Activated T-helper 1 cell treated with anti-CD3 and anti-CD28 coated beads, Interleukin-2, amount 50 U/mL, for 16 hours (primary cell): ENCODE measurements at regions not wholly inside any gene's neighbourhood (a gene's known extent, or its start where the extent isn't known, plus 50 kb on each side); places are given as distances from the start of the nearest gene placed in this dataset.
"Not testable (repeated sequence)": the region's sequence is repeated elsewhere in the genome, so short reads cannot be mapped to it uniquely, and the experiment has no call there.

Source experiments
- DNase-seq, 2 donors: peaks; one replicate each; pipeline ENCODE4 v3.0.0-alpha.2; 2020; ENCODE audit warnings: low read depth in 1 of 2, low spot score in 1 of 2

- no peak for DNase-seq
Measured at GRCh38 chr7:106452031-106452851, 167.5 kb upstream of the NAMPT start.

GRCh38 chr7:106451171-106451570, 166.4 kb upstream of the NAMPT start:
- no peak for DNase-seq

- DNase-seq = no peak
Measured at GRCh38 chr7:106450716-106451115, 165.9 kb upstream of the NAMPT start.

DNA sequence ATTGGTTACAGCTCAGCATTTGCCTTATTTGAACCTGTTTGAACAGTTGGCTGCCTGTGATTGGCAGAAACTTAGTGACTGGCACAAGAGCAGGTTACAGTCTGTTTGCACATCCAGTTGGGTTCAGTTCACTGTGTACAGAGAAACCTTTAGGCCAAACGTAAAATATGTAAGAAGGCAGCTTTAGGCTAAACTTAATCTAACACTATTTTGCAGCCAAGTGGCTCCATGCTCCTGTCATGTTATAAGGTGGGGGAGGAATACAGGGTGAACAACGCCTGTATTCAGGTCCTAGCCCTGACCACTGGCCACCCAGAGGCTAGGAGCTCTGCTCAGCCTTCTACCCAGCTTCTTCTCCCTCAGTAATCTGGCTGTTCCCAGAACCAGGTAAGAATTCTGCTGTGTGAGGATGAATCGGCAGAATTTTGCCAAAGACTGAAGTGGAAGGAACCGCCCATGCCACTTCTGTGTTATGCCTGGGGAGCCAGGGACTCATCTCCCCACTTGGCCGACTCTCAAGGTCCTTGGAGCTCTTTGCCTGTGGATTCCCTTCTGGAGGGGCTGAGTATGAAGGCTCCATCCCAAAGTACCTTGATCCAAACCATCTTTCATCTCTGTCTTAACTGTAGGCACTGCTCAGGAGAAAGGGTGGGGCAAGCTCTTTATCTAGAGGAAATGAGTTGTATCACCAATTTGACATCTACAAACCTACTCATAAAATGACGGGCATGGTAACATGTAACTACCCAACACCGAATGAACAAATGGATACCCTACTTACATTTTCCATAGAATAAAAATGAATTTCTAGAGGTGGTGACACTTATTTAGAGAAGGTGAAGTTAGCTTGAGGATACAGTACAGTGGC, 164.4 kb upstream of the NAMPT start:
- DNase-seq = no peak

DNA sequence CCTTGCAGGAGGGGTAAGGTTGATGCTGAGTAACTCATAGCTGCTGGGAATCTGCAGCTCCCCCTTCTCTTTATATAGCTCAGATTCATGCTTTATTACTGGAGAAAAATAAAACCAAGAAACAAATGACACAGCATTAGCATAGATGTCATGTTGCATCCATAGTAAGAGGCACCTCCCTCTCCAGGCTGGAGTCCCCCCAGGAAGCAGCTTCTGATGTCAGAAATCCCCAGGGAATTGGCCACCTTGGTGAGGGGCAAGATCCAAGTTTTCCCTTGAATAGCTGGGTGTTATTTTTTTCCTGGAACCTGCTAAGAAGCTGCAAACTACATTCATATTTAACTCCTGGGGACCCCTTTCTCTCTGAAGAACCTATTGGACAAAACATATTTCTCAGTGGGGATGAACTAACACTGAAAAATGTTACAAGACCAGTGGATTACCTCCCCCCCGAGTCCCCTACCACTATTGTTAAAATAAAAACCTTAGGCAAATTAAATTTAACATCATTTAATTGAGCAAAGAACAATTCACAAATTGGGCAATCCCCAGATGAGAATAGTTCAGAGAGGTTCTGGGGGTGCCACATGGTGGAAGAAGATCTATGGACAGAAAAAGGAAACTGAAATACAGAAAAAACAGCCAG, 163.7 kb upstream of the NAMPT start:
- no peak for DNase-seq

GRCh38 chr7:106447318-106447847, 162.6 kb upstream of the NAMPT start:
- DNase-seq = no peak

- DNase-seq = not testable (repeated sequence)
Measured at GRCh38 chr7:106445366-106445765, 160.6 kb upstream of the NAMPT start.

DNA sequence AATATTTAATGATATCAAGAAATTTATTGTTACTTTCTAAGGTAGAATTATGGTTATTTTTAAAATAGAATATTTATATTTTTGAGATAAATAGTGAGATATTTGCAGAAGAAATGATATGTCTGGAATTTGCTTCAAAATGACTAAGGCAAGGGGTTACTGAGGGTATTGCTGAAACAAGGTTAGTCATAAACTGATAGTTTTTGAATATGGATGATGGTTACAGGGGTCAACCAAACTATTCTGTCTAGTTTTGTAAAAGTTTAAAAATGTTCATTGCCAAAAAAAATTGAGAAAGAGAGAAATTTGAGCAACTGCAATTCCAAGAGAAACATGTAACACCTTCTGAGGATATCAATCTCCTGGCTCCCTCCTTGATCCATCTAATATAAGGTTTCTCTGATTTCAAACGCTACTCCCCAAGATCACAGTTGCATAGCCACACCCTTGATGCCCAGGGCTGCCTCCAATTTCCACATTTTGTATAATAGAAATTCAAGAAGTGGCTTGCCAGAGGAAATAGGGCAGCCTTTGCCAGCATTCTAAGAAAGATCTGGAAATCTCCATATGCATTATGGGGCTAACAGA, 159.4 kb upstream of the NAMPT start:
- no peak for DNase-seq

DNA sequence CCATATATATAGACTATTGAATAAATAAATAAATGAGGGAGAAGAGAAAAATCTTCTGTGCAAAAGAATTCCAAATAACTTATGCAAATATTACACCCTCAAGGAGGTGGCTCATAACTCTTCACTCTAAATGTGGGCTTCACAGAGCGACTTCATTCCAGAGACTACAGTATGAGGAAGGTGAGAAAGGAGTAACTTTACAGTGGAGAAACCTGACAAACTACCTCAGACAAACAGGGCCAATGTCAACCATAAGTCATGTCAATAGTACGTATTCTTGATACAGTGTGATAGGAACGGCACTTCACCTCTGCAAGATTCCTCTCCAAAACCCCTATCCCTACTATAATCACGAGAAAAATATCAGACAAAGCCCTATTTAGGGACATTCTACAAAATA, 158.4 kb upstream of the NAMPT start:
- DNase-seq = no peak

DNA sequence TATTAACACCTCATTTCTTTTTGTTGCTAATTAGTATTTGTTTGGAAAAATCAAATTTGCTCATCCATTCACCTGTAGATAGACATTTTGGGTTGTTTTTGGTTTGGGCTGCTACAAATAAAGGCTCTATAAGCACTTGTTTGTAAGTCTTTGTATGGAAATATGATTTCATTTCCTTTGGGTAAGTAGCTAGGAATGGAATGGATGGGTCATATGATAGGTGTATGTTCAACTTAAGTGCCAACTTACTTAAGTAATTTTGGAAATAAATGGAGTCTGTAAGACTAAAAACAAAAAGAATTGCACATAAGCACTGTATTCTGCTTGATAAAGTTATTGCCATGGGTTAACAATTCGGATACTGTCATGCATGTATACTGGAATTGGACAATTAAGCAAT, 157.7 kb upstream of the NAMPT start:
- no peak for DNase-seq

- DNase-seq = not testable (repeated sequence)
Measured at GRCh38 chr7:106441343-106441742, 156.6 kb upstream of the NAMPT start.

DNA sequence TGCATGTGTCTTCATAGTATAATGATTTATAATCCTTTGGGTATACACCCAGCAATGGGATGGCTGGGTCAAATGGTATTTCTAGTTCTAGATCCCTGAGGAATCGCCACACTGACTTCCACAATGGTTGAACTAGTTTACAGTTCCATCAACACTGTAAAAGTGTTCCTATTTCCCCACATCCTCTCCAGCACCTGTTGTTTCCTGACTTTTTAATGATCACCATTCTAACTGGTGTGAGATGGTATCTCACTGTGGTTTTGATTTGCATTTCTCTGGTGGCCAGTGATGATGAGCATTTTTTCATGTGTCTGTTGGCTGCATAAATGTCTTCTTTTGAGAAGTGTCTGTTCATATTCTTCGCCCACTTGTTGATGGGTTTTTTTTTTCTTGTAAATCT, 152.2 kb upstream of the NAMPT start:
- not testable (repeated sequence) for DNase-seq

DNA sequence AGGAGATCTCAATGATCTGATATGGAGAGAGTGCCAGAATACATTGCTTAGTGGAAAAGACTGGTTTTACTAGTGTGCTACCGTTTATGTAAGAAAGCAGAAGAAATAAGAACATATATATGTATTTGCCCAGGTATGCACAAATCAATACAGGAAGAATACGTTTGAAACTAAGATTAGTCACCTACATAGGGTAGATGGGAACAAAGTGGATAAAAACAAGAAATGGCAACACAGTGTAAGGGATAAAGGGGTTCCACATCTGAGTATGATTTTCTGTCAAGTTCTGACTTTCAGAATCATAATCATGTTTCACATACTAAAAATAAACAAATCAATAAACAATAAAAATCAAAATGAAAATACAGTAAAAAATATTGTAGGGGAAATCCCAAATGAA, 148.6 kb upstream of the NAMPT start:
- DNase-seq = no peak

DNA sequence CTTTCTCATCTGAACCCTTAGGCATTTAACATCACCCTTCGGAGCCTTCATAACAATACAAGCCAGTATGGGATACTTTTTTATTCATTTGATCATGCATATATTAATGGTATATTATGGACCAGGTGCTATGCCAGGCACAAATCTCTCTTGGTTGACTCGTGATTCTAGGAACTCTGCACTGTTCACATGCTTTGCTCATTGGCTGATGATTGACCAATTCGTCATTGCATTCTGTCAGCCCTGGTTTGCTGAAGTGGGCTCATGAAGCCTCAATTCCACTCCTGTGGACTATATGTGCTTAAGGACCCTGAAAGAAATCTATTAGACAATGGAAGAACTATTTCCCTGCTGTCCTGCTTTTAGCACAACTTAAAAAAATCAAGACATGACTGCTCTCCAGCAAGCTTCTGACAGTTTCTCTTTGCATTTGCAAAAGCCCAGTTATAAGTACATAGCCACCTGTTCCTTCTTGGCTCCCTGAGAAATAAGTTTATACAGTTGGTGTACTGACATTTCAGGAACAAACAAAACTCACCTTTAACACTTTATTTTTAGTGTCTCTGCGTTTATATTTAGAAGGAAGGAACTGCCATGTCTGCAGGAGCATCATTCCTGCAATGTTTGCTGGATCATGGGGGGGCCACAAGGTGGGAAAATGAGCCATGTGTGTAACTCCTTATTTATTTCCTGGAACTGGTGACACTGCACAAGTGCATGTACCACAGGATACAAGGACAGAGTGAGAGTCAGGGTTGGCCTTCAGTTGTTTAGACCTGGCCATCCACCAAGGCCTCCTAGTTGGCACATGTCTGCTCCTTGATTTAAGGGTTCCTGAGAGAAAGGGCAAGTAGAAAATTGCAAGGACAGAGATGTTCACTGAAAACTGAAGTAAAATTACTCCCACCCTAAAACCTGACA, 146.0 kb upstream of the NAMPT start:
- no peak for DNase-seq

GRCh38 chr7:106430103-106430502, 145.3 kb upstream of the NAMPT start:
- no peak for DNase-seq

DNA sequence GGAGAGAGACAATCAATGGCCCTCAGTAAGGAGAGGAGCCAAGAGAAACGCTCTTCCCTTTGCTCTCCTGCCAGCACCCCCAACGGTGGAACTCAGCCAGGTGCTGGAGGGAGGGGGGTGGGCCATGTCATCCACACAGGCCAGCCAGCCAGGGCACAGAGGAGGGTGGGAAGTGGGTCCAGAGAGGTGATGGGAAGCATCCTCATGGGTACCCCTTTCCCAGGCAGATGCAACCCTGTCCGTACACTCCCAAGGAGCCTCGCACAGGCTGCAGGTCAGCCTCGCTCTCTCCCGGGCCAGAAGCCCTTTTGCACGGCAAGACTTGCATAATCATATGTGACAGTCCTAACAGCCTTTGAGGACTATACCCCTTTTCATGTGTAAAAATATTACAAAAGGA, 142.0 kb upstream of the NAMPT start:
- no peak for DNase-seq

- peak in 1 of 2 donors; percentile 49 for DNase-seq
Measured at GRCh38 chr7:106425017-106425719, 140.4 kb upstream of the NAMPT start.

- no peak for DNase-seq
Measured at GRCh38 chr7:106424476-106425016, 139.8 kb upstream of the NAMPT start.

- no peak for DNase-seq
Measured at GRCh38 chr7:106423821-106424475, 139.2 kb upstream of the NAMPT start.
